ENCODE measurements at regions not wholly inside any gene's neighbourhood (a gene's known extent, or its start where the extent isn't known, plus 50 kb on each side); places are given as distances from the start of the nearest gene placed in this dataset.

DNA sequence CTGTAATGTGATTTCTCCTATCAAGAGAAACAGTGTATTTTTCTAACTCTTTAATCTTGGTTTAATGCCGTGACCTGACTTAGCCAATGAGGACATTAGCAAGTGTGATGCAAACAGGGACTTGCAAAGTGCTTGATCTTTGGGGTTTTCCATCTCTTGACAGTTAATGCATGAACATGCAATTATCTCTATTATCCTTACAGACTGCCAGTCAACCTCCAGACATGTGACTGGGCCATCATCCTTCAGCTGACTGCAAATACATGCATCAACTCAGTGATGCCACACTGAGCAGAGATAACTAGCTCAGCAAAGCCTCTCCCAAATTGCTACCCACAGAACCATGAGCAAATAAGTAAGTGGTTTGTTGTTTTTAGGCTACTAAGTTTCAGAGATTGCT lies 409.6 kb downstream of the GPAM start:
- H3K4me1 ChIP-seq (ENCODE audit: control insufficient read depth in 2 of 2, insufficient read depth in 2 of 2, low read length in 2 of 2), result no peaks in the 10 kb centered on the region
- H3K9me3 Mint-ChIP-seq (ENCODE audit: insufficient read depth), result no peaks in the 10 kb centered on the region
- H3K4me3 Mint-ChIP-seq, result no peak overlapping the region
- H3K27me3 Mint-ChIP-seq, result no peaks in the 10 kb centered on the region
- DNase-seq (no peak), ATAC-seq (ENCODE audit: low read depth) (no peak)
- H3K36me3 ChIP-seq (replicated peaks in 1 of 2; ENCODE audit: control extremely low read depth in 1 of 2, control insufficient read depth in 1 of 2, extremely low read depth in 1 of 2, insufficient read depth in 2 of 2, low read length in 1 of 2), result no peaks in the 10 kb centered on the region
- CTCF ChIA-PET, result no interaction called here
- intact Hi-C loops (cut with micrococcal nuclease), result no loop called here
- no peak overlapping the region for H3K4me3 ChIP-seq (ENCODE audit: control extremely low read depth in 1 of 5, extremely low read depth in 1 of 5, insufficient read depth in 1 of 5, low read depth in 2 of 5, low read length in 4 of 5)
- no peak overlapping the region for H3K9ac ChIP-seq (ENCODE audit: low read length)
- H4K20me1 ChIP-seq (ENCODE audit: control insufficient read depth, insufficient read depth, low read length, poor library complexity, severe bottlenecking), result no peaks in the 10 kb centered on the region
- H3K79me2 ChIP-seq (ENCODE audit: control insufficient read depth, insufficient read depth, low read length), result no peaks in the 10 kb centered on the region
- H3K27ac Mint-ChIP-seq, result no peak overlapping the region
- no peak overlapping the region for H2AFZ ChIP-seq (ENCODE audit: insufficient read depth, low read depth, low read length, poor library complexity, severe bottlenecking)
- POLR2A ChIA-PET, result no interaction called here
- no peaks in the 10 kb centered on the region for H3K4me1 Mint-ChIP-seq
- H3K4me2 ChIP-seq (replicated peaks; ENCODE audit: low read depth, low read length, poor library complexity, severe bottlenecking), result no peak overlapping the region
- H3K9me3 ChIP-seq (ENCODE audit: control extremely low read depth in 1 of 3, control insufficient read depth in 2 of 3, insufficient read depth in 1 of 3, low read length in 2 of 3), result no peaks in the 10 kb centered on the region
- TF ChIP-seq, protein P1, sequence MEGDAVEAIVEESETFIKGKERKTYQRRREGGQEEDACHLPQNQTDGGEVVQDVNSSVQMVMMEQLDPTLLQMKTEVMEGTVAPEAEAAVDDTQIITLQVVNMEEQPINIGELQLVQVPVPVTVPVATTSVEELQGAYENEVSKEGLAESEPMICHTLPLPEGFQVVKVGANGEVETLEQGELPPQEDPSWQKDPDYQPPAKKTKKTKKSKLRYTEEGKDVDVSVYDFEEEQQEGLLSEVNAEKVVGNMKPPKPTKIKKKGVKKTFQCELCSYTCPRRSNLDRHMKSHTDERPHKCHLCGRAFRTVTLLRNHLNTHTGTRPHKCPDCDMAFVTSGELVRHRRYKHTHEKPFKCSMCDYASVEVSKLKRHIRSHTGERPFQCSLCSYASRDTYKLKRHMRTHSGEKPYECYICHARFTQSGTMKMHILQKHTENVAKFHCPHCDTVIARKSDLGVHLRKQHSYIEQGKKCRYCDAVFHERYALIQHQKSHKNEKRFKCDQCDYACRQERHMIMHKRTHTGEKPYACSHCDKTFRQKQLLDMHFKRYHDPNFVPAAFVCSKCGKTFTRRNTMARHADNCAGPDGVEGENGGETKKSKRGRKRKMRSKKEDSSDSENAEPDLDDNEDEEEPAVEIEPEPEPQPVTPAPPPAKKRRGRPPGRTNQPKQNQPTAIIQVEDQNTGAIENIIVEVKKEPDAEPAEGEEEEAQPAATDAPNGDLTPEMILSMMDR (IDR thresholded peaks at IDR 0.05), result no peak
- no peak for TF ChIP-seq EZH2 (IDR thresholded peaks at IDR 0.05; ENCODE audit: borderline replicate concordance, insufficient read depth, low read depth, low read length, poor library complexity, severe bottlenecking)
- WGBS (ENCODE audit: insufficient coverage), result no CpG with 5 or more reads among the region's 1 CpG
- H3K27ac ChIP-seq (ENCODE audit: low read length in 2 of 2), result no peak overlapping the region
- no peaks in the 10 kb centered on the region for H3K27me3 ChIP-seq (replicated peaks in 1 of 4; ENCODE audit: control extremely low read depth in 1 of 4, control insufficient read depth in 3 of 4, insufficient read depth in 4 of 4, low read length in 3 of 4)

DNA sequence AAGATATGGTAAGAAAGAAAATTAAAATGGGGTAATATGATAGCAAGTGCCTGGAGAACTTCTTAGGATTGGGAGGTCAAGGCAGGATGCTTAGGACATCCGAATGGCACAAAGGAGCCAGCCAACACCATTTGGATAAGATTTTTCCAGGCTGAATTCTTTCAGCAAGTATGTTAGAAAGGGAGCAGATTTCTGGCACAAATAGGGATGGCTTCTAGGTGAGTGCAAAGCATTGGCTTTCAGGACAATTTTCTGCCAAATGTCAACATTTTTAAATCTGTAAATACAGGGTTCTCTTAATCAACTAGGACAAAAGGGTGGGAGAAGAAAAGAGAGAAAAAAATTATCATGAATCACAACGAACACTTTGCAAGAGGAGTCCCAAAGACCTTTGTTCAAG lies 409.1 kb downstream of the GPAM start:
- Histone ChIP-seq H3K4me3 (ENCODE audit: control extremely low read depth in 1 of 5, extremely low read depth in 1 of 5, insufficient read depth in 1 of 5, low read depth in 2 of 5, low read length in 4 of 5) (no peak overlapping the region), H3K9me3 (ENCODE audit: control extremely low read depth in 1 of 3, control insufficient read depth in 2 of 3, insufficient read depth in 1 of 3, low read length in 2 of 3) (no peaks in the 10 kb centered on the region), H3K4me1 (ENCODE audit: control insufficient read depth in 2 of 2, insufficient read depth in 2 of 2, low read length in 2 of 2) (no peaks in the 10 kb centered on the region), H3K79me2 (ENCODE audit: control insufficient read depth, insufficient read depth, low read length) (no peaks in the 10 kb centered on the region), H3K36me3 (replicated peaks in 1 of 2; ENCODE audit: control extremely low read depth in 1 of 2, control insufficient read depth in 1 of 2, extremely low read depth in 1 of 2, insufficient read depth in 2 of 2, low read length in 1 of 2) (no peaks in the 10 kb centered on the region), H3K27me3 (replicated peaks in 1 of 4; ENCODE audit: control extremely low read depth in 1 of 4, control insufficient read depth in 3 of 4, insufficient read depth in 4 of 4, low read length in 3 of 4) (no peaks in the 10 kb centered on the region), H4K20me1 (ENCODE audit: control insufficient read depth, insufficient read depth, low read length, poor library complexity, severe bottlenecking) (no peaks in the 10 kb centered on the region), H3K27ac (ENCODE audit: low read length in 2 of 2) (no peak overlapping the region), H2AFZ (ENCODE audit: insufficient read depth, low read depth, low read length, poor library complexity, severe bottlenecking) (no peak overlapping the region), H3K9ac (ENCODE audit: low read length) (no peak overlapping the region), H3K4me2 (replicated peaks; ENCODE audit: low read depth, low read length, poor library complexity, severe bottlenecking) (no peak overlapping the region)
- ChIA-PET POLR2A (no interaction called here), CTCF (no interaction called here)
- H3K4me3 Mint-ChIP-seq, result no peak overlapping the region
- WGBS (ENCODE audit: insufficient coverage), result 78% methylated on average over 2 of the region's 2 CpGs
- H3K27ac Mint-ChIP-seq, result no peak overlapping the region
- no peaks in the 10 kb centered on the region for H3K4me1 Mint-ChIP-seq
- no peak for DNase-seq
- TF ChIP-seq EZH2 (IDR thresholded peaks at IDR 0.05; ENCODE audit: borderline replicate concordance, insufficient read depth, low read depth, low read length, poor library complexity, severe bottlenecking), result no peak
- TF ChIP-seq, protein P1 (IDR thresholded peaks at IDR 0.05), result no peak
- no peaks in the 10 kb centered on the region for H3K27me3 Mint-ChIP-seq
- intact Hi-C loops (cut with micrococcal nuclease), result no loop called here
- ATAC-seq (ENCODE audit: low read depth), result no peak
- no peaks in the 10 kb centered on the region for H3K9me3 Mint-ChIP-seq (ENCODE audit: insufficient read depth)
